ENCODE measurements at regions not wholly inside any gene's neighbourhood (a gene's known extent, or its start where the extent isn't known, plus 50 kb on each side); places are given as distances from the start of the nearest gene placed in this dataset.

- Mint-ChIP-seq H3K4me1 (peaks cover 26% of the 10 kb centered on the region), H3K4me3 (no peak overlapping the region), H3K9me3 (no peaks in the 10 kb centered on the region), H3K36me3 (ENCODE audit: low read depth) (no peaks in the 10 kb centered on the region), H3K27me3 (peaks cover 29% of the 10 kb centered on the region), H3K27ac (no peak overlapping the region)
- no peak for DNase-seq
- POLR2A ChIA-PET, result no interaction called here
- CTCF ChIA-PET, result no interaction called here
Observed at GRCh38 chr9:111985315-111985714, 88.7 kb downstream of the UGCG start.

- ChIA-PET POLR2A (no interaction called here), CTCF (interaction anchor here (0.7 kb wide), 1 partner anchor 62 kb away, joined by 3 read pairs; no protein-coding TSS in a partner anchor)
- Mint-ChIP-seq H3K27me3 (peaks cover 27% of the 10 kb centered on the region), H3K9me3 (peaks cover 2% of the 10 kb centered on the region), H3K36me3 (ENCODE audit: low read depth) (no peaks in the 10 kb centered on the region), H3K4me3 (no peak overlapping the region), H3K4me1 (peaks cover 26% of the 10 kb centered on the region), H3K27ac (no peak overlapping the region)
- no peak for DNase-seq
Observed at GRCh38 chr9:111986035-111986556, 89.5 kb downstream of the UGCG start.

All from activated CD4-positive, alpha-beta memory T cell treated with anti-CD3 and anti-CD28 coated beads, Interleukin-2, amount 10 ng/mL, durations not matched to agents 7 days and 5 days (primary cell).